ENCODE measurements at regions not wholly inside any gene's neighbourhood (a gene's known extent, or its start where the extent isn't known, plus 50 kb on each side); places are given as distances from the start of the nearest gene placed in this dataset.
A peak's percentile ranks its signal among the peaks of the same experiment; 100 is the strongest.

- H3K4me1 ChIP-seq = no peaks in the 10 kb centered on the region
- TF ChIP-seq POLR2AphosphoS5 (IDR thresholded peaks at IDR 0.05) (no peak), CTCF (IDR thresholded peaks at IDR 0.05) (no peak), EP300 (IDR thresholded peaks at IDR 0.05) (no peak), POLR2A (IDR thresholded peaks at IDR 0.05) (no peak)
- H3K4me3 ChIP-seq = no peak overlapping the region
- no peak for ATAC-seq
- 8 to 19% methylated on average over 2 to 3 of the region's 3 CpGs for WGBS, 2 donors (ENCODE audit: low coverage in 1 of 2)
- no peaks in the 10 kb centered on the region for H3K9me3 ChIP-seq
- H3K36me3 ChIP-seq = no peaks in the 10 kb centered on the region
- no peak overlapping the region for H3K27ac ChIP-seq
- H3K27me3 ChIP-seq = no peaks in the 10 kb centered on the region
Observed at GRCh38 chr3:117350371-117350770, 640.8 kb downstream of the TUSC7 start.

- peak; percentile 22 for ATAC-seq
- H3K27ac ChIP-seq = no peak overlapping the region
- H3K9me3 ChIP-seq = no peaks in the 10 kb centered on the region
- no peaks in the 10 kb centered on the region for H3K4me1 ChIP-seq
- no peaks in the 10 kb centered on the region for H3K36me3 ChIP-seq
- H3K4me3 ChIP-seq = no peak overlapping the region
- 85 to 89% methylated on average over 2 to 4 of the region's 4 CpGs for WGBS, 2 donors (ENCODE audit: low coverage in 1 of 2)
- TF ChIP-seq POLR2A (IDR thresholded peaks at IDR 0.05) (no peak), CTCF (IDR thresholded peaks at IDR 0.05) (peak in 2 of 4 experiments; percentile 33 to 35)
- H3K27me3 ChIP-seq = no peaks in the 10 kb centered on the region
Observed at GRCh38 chr3:117355566-117355965, 646.0 kb downstream of the TUSC7 start.

GRCh38 chr3:117356091-117356705 lies 646.6 kb downstream of the TUSC7 start:
- TF ChIP-seq POLR2AphosphoS5 (IDR thresholded peaks at IDR 0.05) (no peak), POLR2A (IDR thresholded peaks at IDR 0.05) (no peak), EP300 (IDR thresholded peaks at IDR 0.05) (no peak), CTCF (IDR thresholded peaks at IDR 0.05) (no peak)
- WGBS, 2 donors (ENCODE audit: low coverage in 1 of 2) = 72 to 83% methylated on average over 4 of the region's 4 CpGs
- no peaks in the 10 kb centered on the region for H3K27me3 ChIP-seq
- no peak overlapping the region for H3K27ac ChIP-seq
- no peaks in the 10 kb centered on the region for H3K4me1 ChIP-seq
- H3K4me3 ChIP-seq = no peak overlapping the region
- H3K36me3 ChIP-seq = no peaks in the 10 kb centered on the region
- ATAC-seq = no peak
- H3K9me3 ChIP-seq = no peaks in the 10 kb centered on the region

GRCh38 chr3:117358717-117359314 lies 649.2 kb downstream of the TUSC7 start:
- Histone ChIP-seq H3K9me3 (peaks cover 0 to 18% (median 0%) of the 10 kb centered on the region in 3 donors), H3K27ac (no peak overlapping the region), H3K27me3 (no peaks in the 10 kb centered on the region), H3K4me1 (no peaks in the 10 kb centered on the region), H3K4me3 (no peak overlapping the region), H3K36me3 (no peaks in the 10 kb centered on the region)
- 100% methylated on average over 1 of the region's 10 CpGs; no CpG with 5 or more reads in 1 of the 2 donors for WGBS, 2 donors (ENCODE audit: low coverage in 1 of 2)
- TF ChIP-seq CTCF (IDR thresholded peaks at IDR 0.05) = no peak
- TF ChIP-seq POLR2AphosphoS5 (IDR thresholded peaks at IDR 0.05) = no peak
- no peak for TF ChIP-seq EP300 (IDR thresholded peaks at IDR 0.05)
- no peak for TF ChIP-seq POLR2A (IDR thresholded peaks at IDR 0.05)
- ATAC-seq = no peak

- Histone ChIP-seq H3K4me3 (no peak overlapping the region), H3K36me3 (no peaks in the 10 kb centered on the region), H3K9me3 (peaks cover 0 to 27% (median 0%) of the 10 kb centered on the region in 3 donors)
Observed at GRCh38 chr3:117366574-117366973, 657.0 kb downstream of the TUSC7 start.

More at GRCh38 chr3:117366574-117366973, 657.0 kb downstream of the TUSC7 start:
- TF ChIP-seq EP300 (IDR thresholded peaks at IDR 0.05) (no peak), POLR2A (IDR thresholded peaks at IDR 0.05) (no peak), POLR2AphosphoS5 (IDR thresholded peaks at IDR 0.05) (no peak), CTCF (IDR thresholded peaks at IDR 0.05) (no peak)
- ATAC-seq = no peak
- Histone ChIP-seq H3K27ac (no peak overlapping the region), H3K4me1 (no peaks in the 10 kb centered on the region), H3K27me3 (no peaks in the 10 kb centered on the region)
